Neural cell (in vitro differentiated cells): ENCODE measurements at regions not wholly inside any gene's neighbourhood (a gene's known extent, or its start where the extent isn't known, plus 50 kb on each side); places are given as distances from the start of the nearest gene placed in this dataset.

Source experiments
- EP300 ChIP-seq: fragments of 450-650 bp; conservative IDR thresholded peaks from 2 replicates; pipeline ENCODE4 v1.6.1; 2014; ENCODE audit warnings: antibody characterized with exemption, mild to moderate bottlenecking, moderate library complexity; ENCODE audit not compliant: poor library complexity, severe bottlenecking
- EZH2 ChIP-seq: fragments of 200-600, 300-800 bp; shearing (Covaris generic), sonication (generic); IDR thresholded peaks from 2 replicates; pipeline ENCODE4 v1.6.1; 2014; ENCODE audit warnings: antibody characterized with exemption, low read length, borderline replicate concordance, mild to moderate bottlenecking; ENCODE audit not compliant: insufficient read depth, poor library complexity, severe bottlenecking
- POLR2AphosphoS5 ChIP-seq: IDR thresholded peaks from 2 replicates; pipeline ENCODE4 v1.6.1; 2012
- RAD21 ChIP-seq: fragments of 450-650 bp; conservative IDR thresholded peaks from 2 replicates; pipeline ENCODE4 v1.6.1; 2014; ENCODE audit warnings: antibody characterized with exemption, mild to moderate bottlenecking, moderate library complexity
- SMC3 ChIP-seq: fragments of 450-650 bp; conservative IDR thresholded peaks from 2 replicates; pipeline ENCODE4 v1.6.1; 2014; ENCODE audit warnings: antibody characterized with exemption, mild to moderate bottlenecking, moderate library complexity; ENCODE audit not compliant: poor library complexity
- TAF1 ChIP-seq: IDR thresholded peaks from 2 replicates; pipeline ENCODE4 v1.6.1; 2012; ENCODE audit warnings: low read depth
- TF ChIP-seq, protein P1 (sequence below): fragments of 450-650 bp; IDR thresholded peaks from 2 replicates; pipeline ENCODE4 v1.5.1; 2014; ENCODE audit warnings: antibody characterized with exemption, mild to moderate bottlenecking, moderate library complexity; ENCODE audit not compliant: poor library complexity, severe bottlenecking
- TF ChIP-seq, protein P2 (sequence below): IDR thresholded peaks from 2 replicates; pipeline ENCODE4 v1.6.1; 2012; ENCODE audit warnings: borderline replicate concordance

GRCh38 chr5:82734347-82734746 is 342.8 kb downstream of the TMEM167A start:
- TF ChIP-seq, protein P1, sequence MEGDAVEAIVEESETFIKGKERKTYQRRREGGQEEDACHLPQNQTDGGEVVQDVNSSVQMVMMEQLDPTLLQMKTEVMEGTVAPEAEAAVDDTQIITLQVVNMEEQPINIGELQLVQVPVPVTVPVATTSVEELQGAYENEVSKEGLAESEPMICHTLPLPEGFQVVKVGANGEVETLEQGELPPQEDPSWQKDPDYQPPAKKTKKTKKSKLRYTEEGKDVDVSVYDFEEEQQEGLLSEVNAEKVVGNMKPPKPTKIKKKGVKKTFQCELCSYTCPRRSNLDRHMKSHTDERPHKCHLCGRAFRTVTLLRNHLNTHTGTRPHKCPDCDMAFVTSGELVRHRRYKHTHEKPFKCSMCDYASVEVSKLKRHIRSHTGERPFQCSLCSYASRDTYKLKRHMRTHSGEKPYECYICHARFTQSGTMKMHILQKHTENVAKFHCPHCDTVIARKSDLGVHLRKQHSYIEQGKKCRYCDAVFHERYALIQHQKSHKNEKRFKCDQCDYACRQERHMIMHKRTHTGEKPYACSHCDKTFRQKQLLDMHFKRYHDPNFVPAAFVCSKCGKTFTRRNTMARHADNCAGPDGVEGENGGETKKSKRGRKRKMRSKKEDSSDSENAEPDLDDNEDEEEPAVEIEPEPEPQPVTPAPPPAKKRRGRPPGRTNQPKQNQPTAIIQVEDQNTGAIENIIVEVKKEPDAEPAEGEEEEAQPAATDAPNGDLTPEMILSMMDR: no peak
- no peak for TF ChIP-seq EZH2
- no peak for TF ChIP-seq POLR2AphosphoS5
- TF ChIP-seq, protein P2, sequence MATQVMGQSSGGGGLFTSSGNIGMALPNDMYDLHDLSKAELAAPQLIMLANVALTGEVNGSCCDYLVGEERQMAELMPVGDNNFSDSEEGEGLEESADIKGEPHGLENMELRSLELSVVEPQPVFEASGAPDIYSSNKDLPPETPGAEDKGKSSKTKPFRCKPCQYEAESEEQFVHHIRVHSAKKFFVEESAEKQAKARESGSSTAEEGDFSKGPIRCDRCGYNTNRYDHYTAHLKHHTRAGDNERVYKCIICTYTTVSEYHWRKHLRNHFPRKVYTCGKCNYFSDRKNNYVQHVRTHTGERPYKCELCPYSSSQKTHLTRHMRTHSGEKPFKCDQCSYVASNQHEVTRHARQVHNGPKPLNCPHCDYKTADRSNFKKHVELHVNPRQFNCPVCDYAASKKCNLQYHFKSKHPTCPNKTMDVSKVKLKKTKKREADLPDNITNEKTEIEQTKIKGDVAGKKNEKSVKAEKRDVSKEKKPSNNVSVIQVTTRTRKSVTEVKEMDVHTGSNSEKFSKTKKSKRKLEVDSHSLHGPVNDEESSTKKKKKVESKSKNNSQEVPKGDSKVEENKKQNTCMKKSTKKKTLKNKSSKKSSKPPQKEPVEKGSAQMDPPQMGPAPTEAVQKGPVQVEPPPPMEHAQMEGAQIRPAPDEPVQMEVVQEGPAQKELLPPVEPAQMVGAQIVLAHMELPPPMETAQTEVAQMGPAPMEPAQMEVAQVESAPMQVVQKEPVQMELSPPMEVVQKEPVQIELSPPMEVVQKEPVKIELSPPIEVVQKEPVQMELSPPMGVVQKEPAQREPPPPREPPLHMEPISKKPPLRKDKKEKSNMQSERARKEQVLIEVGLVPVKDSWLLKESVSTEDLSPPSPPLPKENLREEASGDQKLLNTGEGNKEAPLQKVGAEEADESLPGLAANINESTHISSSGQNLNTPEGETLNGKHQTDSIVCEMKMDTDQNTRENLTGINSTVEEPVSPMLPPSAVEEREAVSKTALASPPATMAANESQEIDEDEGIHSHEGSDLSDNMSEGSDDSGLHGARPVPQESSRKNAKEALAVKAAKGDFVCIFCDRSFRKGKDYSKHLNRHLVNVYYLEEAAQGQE: no peak
- no peak for TF ChIP-seq EP300
- TF ChIP-seq TAF1: no peak
- TF ChIP-seq RAD21: no peak
- TF ChIP-seq SMC3: no peak
